GM18505 (cell line): ENCODE measurements at regions not wholly inside any gene's neighbourhood (a gene's known extent, or its start where the extent isn't known, plus 50 kb on each side); places are given as distances from the start of the nearest gene placed in this dataset.

Experiments
- ATAC-seq: cut with Tn5 transposase; IDR thresholded peaks from one replicate; pipeline ENCODE4 v1.9.1; 2021; ENCODE audit not compliant: unreplicated experiment
- POLR2A ChIP-seq: IDR thresholded peaks from 4 replicates; pipeline ENCODE4 v1.6.1; 2011; ENCODE audit warnings: borderline replicate concordance; ENCODE audit not compliant: insufficient read depth, insufficient read length; ENCODE audit errors: extremely low read depth

- ATAC-seq: no peak
- TF ChIP-seq POLR2A: no peak
Observed at GRCh38 chr12:127300075-127300474, 966.9 kb upstream of the TMEM132C start.

DNA sequence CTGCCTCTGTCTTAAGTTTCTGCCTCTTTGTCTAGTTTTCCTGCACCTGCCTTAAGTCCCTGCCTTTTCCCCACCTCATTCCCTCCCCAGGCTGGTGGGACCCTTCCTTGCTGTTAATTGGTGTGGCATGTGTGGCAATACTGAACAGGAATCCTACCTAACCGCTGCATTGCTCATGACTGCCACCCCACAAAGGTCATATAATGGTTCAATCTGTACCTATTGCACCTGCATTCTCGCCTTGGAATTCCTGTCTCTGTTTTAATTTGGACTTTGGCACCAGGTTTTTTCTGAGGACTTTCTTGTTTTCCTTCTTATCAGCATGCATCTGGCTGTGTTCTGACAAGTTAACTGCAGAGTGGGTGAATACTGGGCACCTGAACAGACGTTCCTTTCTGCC lies 966.2 kb upstream of the TMEM132C start:
- TF ChIP-seq POLR2A: no peak

DNA sequence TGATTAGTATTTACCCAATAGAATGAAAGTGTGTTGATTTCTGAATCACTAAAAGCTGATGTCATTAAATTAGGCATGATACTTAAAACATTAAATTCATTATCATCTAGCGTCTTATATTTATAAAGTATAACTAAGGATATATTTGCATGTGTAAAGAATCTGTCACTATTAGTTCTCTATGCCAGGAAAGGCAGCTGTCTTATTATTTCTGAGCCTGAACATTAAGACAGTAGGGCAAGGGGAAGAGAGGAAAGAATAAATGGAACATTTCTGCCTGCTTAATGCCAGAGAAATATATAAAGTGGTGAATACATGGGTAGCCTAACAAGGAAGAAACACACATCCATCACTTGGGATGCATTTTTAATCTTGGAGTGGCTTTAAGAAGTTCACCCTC lies 965.1 kb upstream of the TMEM132C start:
- TF ChIP-seq POLR2A: no peak
- no peak for ATAC-seq

More for the DNA sequence above, 966.2 kb upstream of the TMEM132C start:
- no peak for ATAC-seq

DNA sequence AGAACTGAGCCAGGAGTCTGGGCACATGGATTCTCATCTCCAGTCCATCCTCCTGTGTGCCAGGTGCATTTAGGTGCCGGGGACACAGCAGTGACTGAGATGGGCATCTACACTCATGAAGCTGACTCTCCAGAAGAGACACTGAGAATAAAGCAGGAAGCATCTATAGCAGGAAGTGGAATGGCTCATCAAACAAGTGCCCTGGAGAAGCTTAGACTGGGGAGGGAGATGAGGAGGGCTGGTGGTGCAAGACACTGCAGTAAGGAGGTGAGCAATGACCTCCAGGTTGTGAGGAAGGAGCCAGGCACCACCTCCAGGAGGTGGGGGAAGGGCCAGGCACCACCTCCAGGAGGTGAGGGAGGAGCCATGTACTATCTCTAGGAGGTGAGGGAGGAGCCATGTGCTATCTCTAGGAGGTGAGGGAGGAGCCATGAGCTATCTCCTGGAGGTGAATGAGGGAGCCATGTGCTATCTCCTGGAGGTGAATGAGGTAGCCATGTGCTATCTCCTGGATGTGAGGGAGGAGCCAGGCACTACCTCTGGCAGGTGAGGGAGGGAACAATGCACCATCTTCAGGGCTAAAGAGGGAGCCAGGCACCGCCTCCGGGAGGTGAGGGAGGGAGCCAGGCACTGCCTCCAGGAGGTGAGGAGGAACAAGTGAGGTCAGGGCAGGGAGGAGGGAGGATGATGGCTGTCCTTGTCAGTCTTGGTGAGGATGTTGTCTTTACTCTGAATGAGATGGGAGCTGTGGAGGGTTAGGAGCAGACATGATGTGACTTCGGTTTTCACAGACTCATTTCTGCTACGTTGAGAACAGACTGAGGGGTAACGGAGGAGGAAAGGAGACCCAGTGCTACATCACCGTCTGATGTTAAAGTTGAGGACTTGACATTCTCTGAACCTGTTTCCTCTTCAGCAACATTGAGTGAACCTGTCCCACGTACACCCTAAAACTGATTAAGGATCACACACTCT lies 961.9 kb upstream of the TMEM132C start:
- no peak for TF ChIP-seq POLR2A
- no peak for ATAC-seq

GRCh38 chr12:127306604-127307215 lies 960.3 kb upstream of the TMEM132C start:
- TF ChIP-seq POLR2A: no peak
- no peak for ATAC-seq

DNA sequence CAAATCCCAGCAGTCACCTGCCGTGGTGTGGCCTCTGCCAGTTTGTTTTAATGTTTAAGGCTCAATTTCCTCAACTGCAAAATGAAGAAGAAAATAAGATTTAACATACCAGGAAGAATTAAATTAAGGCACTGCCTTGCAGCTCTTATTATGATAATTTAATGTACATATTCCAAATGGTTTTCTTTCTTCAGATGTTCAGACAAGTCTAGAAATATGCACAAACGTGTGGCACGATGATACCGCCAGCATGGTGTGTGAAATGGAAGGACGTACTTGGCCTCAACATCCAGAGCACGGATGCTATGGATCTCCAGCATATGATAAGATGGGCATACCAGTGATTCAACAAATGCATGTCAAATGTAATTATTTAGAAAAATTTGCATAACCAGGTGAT lies 959.4 kb upstream of the TMEM132C start:
- ATAC-seq: no peak
- TF ChIP-seq POLR2A: no peak

DNA sequence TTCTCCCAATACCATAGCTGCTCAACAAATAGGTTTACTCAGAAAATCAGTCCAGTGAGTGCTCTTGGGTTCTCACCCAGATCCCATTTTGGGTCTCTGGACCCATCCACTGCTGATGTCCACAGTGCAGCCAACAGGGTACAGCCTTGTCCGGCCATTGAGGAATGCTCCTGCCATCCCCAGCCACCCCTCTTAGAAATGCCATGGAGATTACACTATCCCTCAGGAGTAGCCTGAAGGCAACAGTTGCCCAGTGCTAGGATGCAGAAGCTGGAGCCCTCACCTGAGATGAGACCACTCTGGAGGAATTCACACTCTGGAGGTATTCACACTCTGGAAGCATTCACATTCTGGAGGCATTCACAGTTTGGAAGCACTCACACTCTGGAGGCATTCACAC lies 958.8 kb upstream of the TMEM132C start:
- no peak for TF ChIP-seq POLR2A
- ATAC-seq: no peak

DNA sequence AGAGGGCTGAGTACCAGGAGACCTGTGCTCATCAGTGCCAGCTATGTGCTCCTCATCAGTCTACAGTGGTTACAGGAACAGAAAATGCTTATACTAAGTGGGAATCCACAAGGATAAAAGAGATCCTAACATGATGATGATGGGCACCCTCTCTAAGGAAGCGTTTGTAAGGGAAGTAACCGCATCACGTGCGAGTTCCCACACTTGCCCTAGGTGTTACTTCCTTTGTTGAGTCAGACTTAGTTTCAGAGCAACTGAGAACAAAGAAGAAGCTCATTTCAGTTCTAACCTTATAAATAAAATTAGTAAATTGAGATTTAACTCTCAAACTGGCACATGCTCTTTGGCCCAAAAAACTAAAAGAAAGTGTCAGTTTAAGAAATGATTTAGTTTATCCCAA lies 956.4 kb upstream of the TMEM132C start:
- ATAC-seq: no peak
- TF ChIP-seq POLR2A: no peak

GRCh38 chr12:127311720-127312364 lies 955.1 kb upstream of the TMEM132C start:
- no peak for ATAC-seq
- no peak for TF ChIP-seq POLR2A

- TF ChIP-seq POLR2A: no peak
- no peak for ATAC-seq
Observed at GRCh38 chr12:127324681-127325080, 942.3 kb upstream of the TMEM132C start.

DNA sequence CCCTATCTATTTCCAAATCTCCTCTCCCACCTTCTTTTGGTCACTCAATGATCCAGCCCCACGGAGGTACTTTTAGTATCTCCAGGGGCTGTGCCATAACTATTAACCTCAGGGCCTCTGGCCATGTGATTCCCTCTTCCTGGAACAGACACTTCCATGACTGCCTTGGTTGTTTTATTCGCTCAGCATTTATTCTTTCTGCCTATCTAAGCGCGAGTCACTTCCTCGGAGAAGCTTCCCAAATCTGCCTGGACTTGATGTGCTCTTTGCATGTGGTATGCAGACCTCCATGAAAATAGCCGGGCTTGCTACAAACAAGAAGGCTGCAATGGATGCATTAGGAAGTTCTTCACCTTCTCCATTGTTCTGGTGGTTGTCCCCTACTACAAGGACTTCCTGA lies 939.0 kb upstream of the TMEM132C start:
- no peak for TF ChIP-seq POLR2A
- no peak for ATAC-seq

DNA sequence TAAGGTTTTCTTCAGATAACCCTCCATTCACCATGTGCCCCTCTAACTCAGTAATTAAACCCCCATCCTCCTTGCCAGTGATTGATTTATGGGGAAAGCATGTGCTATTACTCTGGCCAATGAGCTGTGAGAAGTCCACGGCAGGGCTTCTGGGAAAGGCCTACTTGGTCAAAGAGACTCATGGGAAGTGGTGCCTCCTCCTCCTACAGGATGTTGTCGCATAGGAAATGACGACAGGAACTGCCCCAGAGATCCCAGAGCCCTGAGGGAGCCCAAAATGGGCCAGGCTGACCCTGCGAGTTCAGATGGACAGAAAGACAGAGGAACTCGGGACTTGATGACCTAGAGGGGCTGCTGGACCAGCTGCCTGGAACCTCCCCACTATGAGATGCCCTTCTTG lies 938.1 kb upstream of the TMEM132C start:
- TF ChIP-seq POLR2A: no peak
- no peak for ATAC-seq

DNA sequence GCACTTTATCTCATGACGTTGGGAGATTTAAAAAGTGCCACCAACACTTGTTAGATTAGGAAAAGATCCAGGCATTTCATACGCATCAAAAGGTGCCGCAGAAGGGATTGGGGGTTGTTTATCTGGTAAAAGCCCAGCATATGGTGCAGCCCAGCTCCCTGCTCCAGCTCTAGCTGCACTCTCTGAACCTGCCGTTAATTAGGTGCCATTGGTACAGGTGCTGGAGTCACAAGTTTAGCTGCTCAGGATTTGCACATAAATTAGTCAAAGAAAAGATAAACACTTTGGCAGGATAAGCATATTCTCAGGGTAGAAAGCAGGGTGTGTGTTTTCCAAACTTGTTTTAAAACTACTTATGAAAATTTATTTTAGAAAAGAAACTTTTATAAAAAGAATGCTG lies 932.6 kb upstream of the TMEM132C start:
- no peak for ATAC-seq
- TF ChIP-seq POLR2A: no peak
